ENCODE measurements at regions not wholly inside any gene's neighbourhood (a gene's known extent, or its start where the extent isn't known, plus 50 kb on each side); places are given as distances from the start of the nearest gene placed in this dataset.

DNA sequence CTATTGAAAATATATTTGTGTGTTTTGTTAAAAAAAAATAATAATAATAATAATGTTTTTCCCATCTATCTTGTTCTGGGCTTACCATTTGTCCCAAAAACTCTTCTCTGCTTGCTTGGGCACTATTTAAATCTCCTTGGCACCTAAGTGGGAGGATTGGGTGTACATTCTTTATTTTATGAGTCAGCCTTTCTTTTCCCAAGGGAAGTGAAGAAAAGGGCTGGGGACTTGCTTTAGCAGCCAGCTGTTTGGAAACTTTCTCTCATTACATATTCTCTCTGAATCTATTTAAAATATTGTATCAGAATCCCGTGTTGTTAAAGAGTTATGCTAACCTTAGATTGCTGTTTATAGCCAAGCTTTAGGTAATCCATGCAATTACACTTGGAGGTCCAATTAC lies 2332.4 kb downstream of the ARAP2 start:
- H4K91ac ChIP-seq (replicated peaks; ENCODE audit: insufficient read length, low read length), result no peak overlapping the region
- no peak for FAIRE-seq
- TF ChIP-seq TEAD4 (IDR thresholded peaks at IDR 0.05; ENCODE audit: low read depth, low read length) (no peak), GTF2F1 (IDR thresholded peaks at IDR 0.05; ENCODE audit: borderline replicate concordance, low read depth, low read length) (no peak), NANOG (IDR thresholded peaks at IDR 0.05; ENCODE audit: insufficient read depth, low read depth, low read length, poor library complexity, severe bottlenecking) (no peak), KDM5A (IDR thresholded peaks at IDR 0.05; ENCODE audit: low read length) (no peak), CEBPB (IDR thresholded peaks at IDR 0.05; ENCODE audit: low read depth, low read length) (no peak), FOSL1 (IDR thresholded peaks at IDR 0.05; ENCODE audit: insufficient read depth, low read depth, low read length) (no peak), USF2 (IDR thresholded peaks at IDR 0.05; ENCODE audit: low read length) (no peak)

More for the DNA sequence above, 2332.4 kb downstream of the ARAP2 start:
- DNase-seq (ENCODE audit: low read depth in 1 of 2, low spot score in 2 of 2), result no peak
- H3K4me1 ChIP-seq (replicated peaks in 1 of 4; ENCODE audit: control insufficient read depth in 3 of 4, insufficient read depth in 4 of 4, low read length in 3 of 4), result no peaks in the 10 kb centered on the region
- no peak overlapping the region for H3K4me2 ChIP-seq (ENCODE audit: insufficient read depth in 1 of 2, low read depth in 2 of 2, low read length in 2 of 2)
- no peak overlapping the region for H2BK12ac ChIP-seq (ENCODE audit: low read depth, low read length)
- no peaks in the 10 kb centered on the region for H4K20me1 ChIP-seq (replicated peaks in 1 of 2; ENCODE audit: control insufficient read depth in 1 of 2, insufficient read depth in 2 of 2, low read length in 2 of 2)
- no peak overlapping the region for H2AFZ ChIP-seq (ENCODE audit: low read length)
- H3K14ac ChIP-seq (ENCODE audit: insufficient read length), result no peak overlapping the region
- H3K9me3 ChIP-seq (ENCODE audit: insufficient read depth in 2 of 2, low read depth in 1 of 2, low read length in 1 of 2), result peaks cover 39 to 40% of the 10 kb centered on the region in 2 experiments; a peak in 3 of 4 replicates
- peaks cover 0 to 6% (median 0%) of the 10 kb centered on the region in 4 experiments; a peak in 2 of 8 replicates for H3K36me3 ChIP-seq (ENCODE audit: control insufficient read depth in 2 of 4, insufficient read depth in 4 of 4, low read length in 3 of 4)
- no peaks in the 10 kb centered on the region for H3K79me2 ChIP-seq (ENCODE audit: control insufficient read depth in 1 of 2, insufficient read depth in 2 of 2, low read length in 2 of 2)
- no peak overlapping the region for H2BK15ac ChIP-seq (ENCODE audit: low read length)
- H3K23me2 ChIP-seq (ENCODE audit: low read depth, low read length), result no peaks in the 10 kb centered on the region
- H3K27ac ChIP-seq (ENCODE audit: low read depth, low read length), result no peak overlapping the region
- no peak overlapping the region for H4K5ac ChIP-seq (ENCODE audit: insufficient read length, low read depth, low read length)
- no peak overlapping the region for H3K56ac ChIP-seq (replicated peaks; ENCODE audit: insufficient read length, low read depth, low read length)
- no peak overlapping the region for H3K18ac ChIP-seq (ENCODE audit: extremely low read depth, low read length)
- H2BK120ac ChIP-seq (replicated peaks; ENCODE audit: low read depth, low read length), result no peak overlapping the region
- no peaks in the 10 kb centered on the region for H3K27me3 ChIP-seq (replicated peaks in 1 of 4; ENCODE audit: control insufficient read depth in 3 of 4, extremely low read depth in 1 of 4, insufficient read depth in 3 of 4, low read length in 3 of 4)
- H2BK5ac ChIP-seq (ENCODE audit: low read depth, low read length), result no peak overlapping the region
- 86% methylated on average over 1 of the region's 1 CpG; no CpG with 5 or more reads in 1 of the 2 experiments for WGBS, 2 experiments (ENCODE audit: extremely low coverage in 1 of 2, insufficient coverage in 1 of 2, insufficient read length in 1 of 2, insufficient replicate concordance in 2 of 2, low coverage in 1 of 2, low lambda C conversion rate in 2 of 2, missing lambda C conversion rate in 1 of 2)
- no peak overlapping the region for H3K4me3 ChIP-seq (ENCODE audit: extremely low read depth in 1 of 4, insufficient read depth in 2 of 4, low read depth in 3 of 4, low read length in 4 of 4)
- H2AK5ac ChIP-seq (ENCODE audit: low read depth, low read length), result no peak overlapping the region
- H3K9ac ChIP-seq (replicated peaks in 1 of 4; ENCODE audit: extremely low read depth in 1 of 4, low read depth in 3 of 4, low read length in 3 of 4), result no peak overlapping the region
- H3K23ac ChIP-seq (ENCODE audit: insufficient read length), result no peak overlapping the region
- no peak overlapping the region for H3K4ac ChIP-seq (replicated peaks; ENCODE audit: insufficient read length, low read depth, low read length)
- ChIA-PET POLR2A (ENCODE audit: partially characterized antibody) (no interaction called here), CTCF (ENCODE audit: partially characterized antibody) (no interaction called here)
- H2BK20ac ChIP-seq (ENCODE audit: low read length), result no peak overlapping the region
- H3K79me1 ChIP-seq (ENCODE audit: low read depth, low read length), result no peaks in the 10 kb centered on the region
- H4K8ac ChIP-seq (ENCODE audit: extremely low read depth, insufficient read depth, low read length), result no peak overlapping the region
